Testis (tissue), 2 donors: ENCODE measurements at regions not wholly inside any gene's neighbourhood (a gene's known extent, or its start where the extent isn't known, plus 50 kb on each side); places are given as distances from the start of the nearest gene placed in this dataset.

Source experiments
- POLR2A ChIP-seq: fragments of 450-650 bp; IDR thresholded peaks from one replicate; pipeline ENCODE4 v1.6.1; 2017; ENCODE audit warnings: antibody characterized with exemption, mild to moderate bottlenecking, moderate library complexity
- TF ChIP-seq, protein P1 (sequence below), 3 experiments: fragments of 450-650 bp in 2 of 3; fragments of 200-600 bp in 1 of 3; sonication (generic) in 1 of 3; IDR thresholded peaks; one replicate each; pipeline ENCODE4 v1.5.1; 2016 to 2019; ENCODE audit warnings: antibody characterized with exemption in 3 of 3, mild to moderate bottlenecking in 2 of 3, moderate library complexity in 1 of 3

DNA sequence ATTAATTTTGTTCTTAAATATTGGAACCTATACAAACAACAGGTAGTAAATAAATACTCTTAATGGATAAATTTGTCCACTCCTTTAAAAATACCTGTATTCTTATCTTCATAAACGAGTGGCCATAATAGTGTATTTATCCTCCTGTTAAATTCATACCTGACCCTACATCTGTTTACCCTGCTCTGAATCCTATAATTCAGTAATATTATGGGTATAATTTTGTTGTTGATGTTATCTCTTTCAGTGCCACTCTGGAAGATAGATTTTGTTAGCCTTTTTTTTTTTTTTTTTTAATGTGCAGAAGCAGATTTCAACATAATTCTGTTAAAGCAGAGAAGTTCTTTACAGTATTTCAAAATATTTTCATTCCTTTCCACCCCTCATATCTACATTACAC lies 1337.9 kb downstream of the PLA2G4A start:
- TF ChIP-seq, protein P1, sequence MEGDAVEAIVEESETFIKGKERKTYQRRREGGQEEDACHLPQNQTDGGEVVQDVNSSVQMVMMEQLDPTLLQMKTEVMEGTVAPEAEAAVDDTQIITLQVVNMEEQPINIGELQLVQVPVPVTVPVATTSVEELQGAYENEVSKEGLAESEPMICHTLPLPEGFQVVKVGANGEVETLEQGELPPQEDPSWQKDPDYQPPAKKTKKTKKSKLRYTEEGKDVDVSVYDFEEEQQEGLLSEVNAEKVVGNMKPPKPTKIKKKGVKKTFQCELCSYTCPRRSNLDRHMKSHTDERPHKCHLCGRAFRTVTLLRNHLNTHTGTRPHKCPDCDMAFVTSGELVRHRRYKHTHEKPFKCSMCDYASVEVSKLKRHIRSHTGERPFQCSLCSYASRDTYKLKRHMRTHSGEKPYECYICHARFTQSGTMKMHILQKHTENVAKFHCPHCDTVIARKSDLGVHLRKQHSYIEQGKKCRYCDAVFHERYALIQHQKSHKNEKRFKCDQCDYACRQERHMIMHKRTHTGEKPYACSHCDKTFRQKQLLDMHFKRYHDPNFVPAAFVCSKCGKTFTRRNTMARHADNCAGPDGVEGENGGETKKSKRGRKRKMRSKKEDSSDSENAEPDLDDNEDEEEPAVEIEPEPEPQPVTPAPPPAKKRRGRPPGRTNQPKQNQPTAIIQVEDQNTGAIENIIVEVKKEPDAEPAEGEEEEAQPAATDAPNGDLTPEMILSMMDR (IDR thresholded peaks at IDR 0.05), result no peak
- no peak for TF ChIP-seq POLR2A
